Fibroblast of lung (primary cell): ENCODE measurements at regions not wholly inside any gene's neighbourhood (a gene's known extent, or its start where the extent isn't known, plus 50 kb on each side); places are given as distances from the start of the nearest gene placed in this dataset.
A peak's percentile ranks its signal among the peaks of the same experiment; 100 is the strongest.

Source experiments
- DNase-seq, 2 donors: peaks; one replicate each; pipeline versions ENCODE4 v3.0.0 to v3.0.0-alpha.2; 2010; ENCODE audit warnings: low read depth in 2 of 2
- H2AFZ ChIP-seq: 2 replicates; pipeline ENCODE4 v1.5.1; 2012; ENCODE audit warnings: low read length, control low read depth, inconsistent platforms
- H3K27ac ChIP-seq: 2 replicates; pipeline ENCODE4 v1.5.1; 2011; ENCODE audit warnings: low read length, control low read depth; ENCODE audit not compliant: insufficient read depth
- H3K27me3 ChIP-seq: 2 replicates; pipeline ENCODE4 v1.5.1; 2011; ENCODE audit warnings: mild to moderate bottlenecking, low read length; ENCODE audit not compliant: control insufficient read depth, insufficient read depth
- H3K36me3 ChIP-seq: 2 replicates; pipeline ENCODE4 v1.5.1; 2011; ENCODE audit warnings: low read length; ENCODE audit not compliant: control insufficient read depth, insufficient read depth
- H3K4me1 ChIP-seq: 2 replicates; pipeline ENCODE4 v1.5.1; 2011; ENCODE audit warnings: low read length; ENCODE audit not compliant: control insufficient read depth, insufficient read depth; ENCODE audit errors: extremely low read depth
- H3K4me2 ChIP-seq: 2 replicates; pipeline ENCODE4 v1.5.1; 2011; ENCODE audit warnings: low read length, control low read depth; ENCODE audit not compliant: insufficient read depth; ENCODE audit errors: extremely low read depth
- H3K4me3 ChIP-seq, 4 experiments: fragments of 200-600 bp in 1 of 4; sonication (generic) in 1 of 4; replicated peaks in 1 of 4; 2 replicates each; pipeline ENCODE4 v1.5.1; 2011 to 2016; ENCODE audit warnings: low read length in 4 of 4, low read depth in 3 of 4, mild to moderate bottlenecking in 3 of 4, control low read depth in 2 of 4, inconsistent platforms in 1 of 4, mixed read lengths in 1 of 4; ENCODE audit not compliant: insufficient read depth in 1 of 4; ENCODE audit errors: control extremely low read depth in 1 of 4
- H3K79me2 ChIP-seq: 2 replicates; pipeline ENCODE4 v1.5.1; 2012; ENCODE audit warnings: mild to moderate bottlenecking, low read length, inconsistent platforms; ENCODE audit not compliant: control insufficient read depth, insufficient read depth
- H3K9ac ChIP-seq: 2 replicates; pipeline ENCODE4 v1.5.1; 2011; ENCODE audit warnings: mild to moderate bottlenecking, low read length, control low read depth; ENCODE audit not compliant: insufficient read depth
- H3K9me3 ChIP-seq: 2 replicates; pipeline ENCODE4 v1.5.1; 2012; ENCODE audit warnings: low read depth, low read length; ENCODE audit not compliant: control insufficient read depth, insufficient read depth
- H4K20me1 ChIP-seq: 2 replicates; pipeline ENCODE4 v1.5.1; 2011; ENCODE audit warnings: low read length; ENCODE audit not compliant: control insufficient read depth, insufficient read depth; ENCODE audit errors: extremely low read depth
- EZH2 ChIP-seq: IDR thresholded peaks from 2 replicates; pipeline ENCODE4 v1.5.1; 2012; ENCODE audit warnings: low read length, control low read depth, mild to moderate bottlenecking; ENCODE audit errors: missing control alignments
- TF ChIP-seq, protein P1 (sequence below), 2 donors: IDR thresholded peaks in 1 of 2; conservative IDR thresholded peaks in 1 of 2; 1 replicate in 1 of 2; 2 replicates in 1 of 2; pipeline ENCODE4 v1.5.1; 2011 to 2012; ENCODE audit warnings: low read length in 2 of 2, control low read depth in 1 of 2, inconsistent platforms in 1 of 2, low read depth in 1 of 2, mild to moderate bottlenecking in 1 of 2

DNA sequence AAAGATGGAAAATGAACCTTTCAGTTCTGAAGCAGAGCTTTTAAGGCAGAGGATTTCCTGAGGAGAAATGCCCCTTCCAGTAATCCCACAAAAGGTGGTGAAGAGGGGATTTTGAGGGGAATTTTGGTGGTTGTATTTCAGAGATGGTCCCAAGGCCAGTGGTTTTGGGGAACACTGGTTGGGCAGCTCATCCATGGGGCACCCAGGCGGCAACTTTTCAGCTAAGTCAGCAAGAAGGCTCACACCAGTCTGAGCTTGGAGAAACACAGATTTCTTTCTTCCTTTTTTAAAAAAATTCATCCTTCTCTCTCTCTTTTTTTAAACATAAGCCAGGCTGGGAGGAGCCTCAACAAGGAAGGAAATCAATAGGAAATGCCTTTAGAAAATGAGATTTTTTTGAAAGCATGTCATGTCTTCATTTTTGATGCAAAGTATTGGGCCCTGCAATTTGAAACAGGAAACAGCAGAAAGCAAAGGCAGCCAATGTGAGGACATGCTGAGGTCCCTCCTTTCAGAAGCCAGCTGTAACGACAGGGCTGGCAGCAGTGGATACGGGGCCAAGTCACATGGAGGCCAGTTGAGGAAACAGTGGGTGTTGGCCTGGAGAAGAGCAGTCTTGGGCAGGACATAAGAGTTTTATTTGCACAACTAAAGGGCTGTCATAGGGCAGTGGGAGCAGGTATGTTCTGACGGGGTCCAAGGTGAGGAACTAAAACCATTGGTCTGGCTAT is 155.3 kb upstream of the KLF4 start:
- H3K4me2 ChIP-seq: no peak overlapping the region
- H2AFZ ChIP-seq: no peak overlapping the region
- peak in 1 of 2 donors; percentile 5 for DNase-seq
- no peak overlapping the region for H3K4me3 ChIP-seq
- no peak overlapping the region for H3K27ac ChIP-seq
- H3K36me3 ChIP-seq: no peaks in the 10 kb centered on the region
- H4K20me1 ChIP-seq: no peaks in the 10 kb centered on the region
- no peaks in the 10 kb centered on the region for H3K79me2 ChIP-seq
- TF ChIP-seq, protein P1, sequence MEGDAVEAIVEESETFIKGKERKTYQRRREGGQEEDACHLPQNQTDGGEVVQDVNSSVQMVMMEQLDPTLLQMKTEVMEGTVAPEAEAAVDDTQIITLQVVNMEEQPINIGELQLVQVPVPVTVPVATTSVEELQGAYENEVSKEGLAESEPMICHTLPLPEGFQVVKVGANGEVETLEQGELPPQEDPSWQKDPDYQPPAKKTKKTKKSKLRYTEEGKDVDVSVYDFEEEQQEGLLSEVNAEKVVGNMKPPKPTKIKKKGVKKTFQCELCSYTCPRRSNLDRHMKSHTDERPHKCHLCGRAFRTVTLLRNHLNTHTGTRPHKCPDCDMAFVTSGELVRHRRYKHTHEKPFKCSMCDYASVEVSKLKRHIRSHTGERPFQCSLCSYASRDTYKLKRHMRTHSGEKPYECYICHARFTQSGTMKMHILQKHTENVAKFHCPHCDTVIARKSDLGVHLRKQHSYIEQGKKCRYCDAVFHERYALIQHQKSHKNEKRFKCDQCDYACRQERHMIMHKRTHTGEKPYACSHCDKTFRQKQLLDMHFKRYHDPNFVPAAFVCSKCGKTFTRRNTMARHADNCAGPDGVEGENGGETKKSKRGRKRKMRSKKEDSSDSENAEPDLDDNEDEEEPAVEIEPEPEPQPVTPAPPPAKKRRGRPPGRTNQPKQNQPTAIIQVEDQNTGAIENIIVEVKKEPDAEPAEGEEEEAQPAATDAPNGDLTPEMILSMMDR (conservative IDR thresholded peaks at IDR 0.05 in 1 of 2, IDR thresholded peaks at IDR 0.05 in 1 of 2; ENCODE audit: low read depth in 1 of 2, low read length in 2 of 2): no peak
- TF ChIP-seq EZH2: no peak
- H3K9me3 ChIP-seq: no peaks in the 10 kb centered on the region
- no peaks in the 10 kb centered on the region for H3K27me3 ChIP-seq
- H3K9ac ChIP-seq: no peak overlapping the region
- no peaks in the 10 kb centered on the region for H3K4me1 ChIP-seq

DNA sequence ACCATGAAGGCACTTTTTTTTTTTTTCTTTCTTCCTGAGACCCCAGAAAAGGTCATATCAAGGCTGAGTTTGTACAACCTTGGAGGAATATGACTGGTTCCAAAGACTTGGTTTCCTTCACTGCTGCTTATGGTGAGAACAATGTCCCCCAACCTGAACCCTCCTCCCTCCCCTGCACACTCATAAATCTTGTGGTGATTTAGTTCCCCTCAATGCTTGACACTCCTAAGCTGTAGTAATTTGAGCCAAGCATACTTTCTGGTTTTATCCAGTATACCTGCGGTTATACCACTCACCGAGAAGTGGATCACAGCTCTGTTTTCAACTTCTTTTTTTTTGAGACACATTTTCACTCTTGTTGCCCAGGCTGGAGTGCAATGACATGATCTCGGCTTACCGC is 149.9 kb upstream of the KLF4 start:
- peaks cover 13% of the 10 kb centered on the region for H3K4me1 ChIP-seq
- H3K4me3 ChIP-seq: peak overlapping the region in 1 of 4 experiments; percentile 78
- H3K36me3 ChIP-seq: no peaks in the 10 kb centered on the region
- H3K27me3 ChIP-seq: no peaks in the 10 kb centered on the region
- peak in 1 of 2 donors; percentile 51 for DNase-seq
- no peaks in the 10 kb centered on the region for H4K20me1 ChIP-seq
- no peak overlapping the region for H3K9ac ChIP-seq
- H3K27ac ChIP-seq: peak overlapping the region; percentile 93
- no peak overlapping the region for H3K4me2 ChIP-seq
- H3K9me3 ChIP-seq: no peaks in the 10 kb centered on the region
- TF ChIP-seq, protein P1 (conservative IDR thresholded peaks at IDR 0.05 in 1 of 2, IDR thresholded peaks at IDR 0.05 in 1 of 2; ENCODE audit: low read depth in 1 of 2, low read length in 2 of 2): no peak
- TF ChIP-seq EZH2: no peak
- H3K79me2 ChIP-seq: no peaks in the 10 kb centered on the region
- no peak overlapping the region for H2AFZ ChIP-seq

DNA sequence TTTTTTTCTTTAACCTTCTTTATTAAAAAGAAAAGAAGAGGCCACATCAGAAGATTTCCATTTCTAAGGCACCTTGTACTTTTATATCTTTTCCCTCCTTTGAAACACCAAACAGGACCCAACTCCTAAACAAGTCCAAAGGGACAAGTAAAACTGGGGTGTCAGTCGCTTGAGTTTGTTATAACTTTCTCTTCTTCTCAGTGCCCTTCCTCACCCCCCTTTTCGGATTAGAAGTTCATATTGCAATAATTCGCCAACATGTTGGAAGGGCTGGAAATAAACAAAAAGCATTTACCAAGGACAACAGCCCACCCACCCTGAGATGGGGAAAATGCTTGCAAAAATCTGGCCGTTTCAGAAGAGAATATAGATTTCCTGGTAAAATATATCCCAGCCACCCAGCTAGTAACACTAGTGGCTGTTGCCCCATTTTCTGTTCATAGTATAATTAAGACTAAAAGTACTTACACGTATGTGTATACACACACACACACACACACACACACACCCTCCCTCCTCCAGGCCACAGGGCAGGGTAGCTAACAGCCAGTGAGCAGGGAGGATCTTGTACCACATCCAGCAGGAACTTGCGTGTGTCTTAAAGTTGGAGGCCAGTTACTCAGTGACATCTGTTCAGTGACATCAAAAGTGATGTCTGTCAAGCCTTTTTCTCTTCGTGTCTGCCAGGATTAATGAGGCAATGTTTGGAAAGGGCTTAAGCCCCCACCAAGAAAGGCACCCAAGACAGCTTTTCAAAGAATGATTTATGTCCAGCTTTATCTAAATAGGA is 149.1 kb upstream of the KLF4 start:
- Histone ChIP-seq H3K79me2 (no peaks in the 10 kb centered on the region), H2AFZ (no peak overlapping the region), H3K4me1 (peaks cover 13% of the 10 kb centered on the region), H3K27me3 (no peaks in the 10 kb centered on the region), H3K4me3 (peak overlapping the region; percentile 5 to 78 (median 30)), H3K27ac (peak overlapping the region; percentile 93), H4K20me1 (no peaks in the 10 kb centered on the region), H3K9ac (peak overlapping the region; percentile 62), H3K9me3 (no peaks in the 10 kb centered on the region), H3K4me2 (peak overlapping the region; percentile 72), H3K36me3 (no peaks in the 10 kb centered on the region)
- DNase-seq: peak; percentile 53 to 95
- TF ChIP-seq, protein P1 (conservative IDR thresholded peaks at IDR 0.05 in 1 of 2, IDR thresholded peaks at IDR 0.05 in 1 of 2; ENCODE audit: low read depth in 1 of 2, low read length in 2 of 2): no peak
- TF ChIP-seq EZH2: no peak
